Activated naive CD4-positive, alpha-beta T cell treated with anti-CD3 and anti-CD28 coated beads, Interleukin-2, amount 10 ng/mL, durations not matched to agents 7 days and 5 days (primary cell): ENCODE measurements at regions not wholly inside any gene's neighbourhood (a gene's known extent, or its start where the extent isn't known, plus 50 kb on each side); places are given as distances from the start of the nearest gene placed in this dataset.
"Not testable (repeated sequence)": the region's sequence is repeated elsewhere in the genome, so short reads cannot be mapped to it uniquely, and the experiment has no call there.

ENCODE experiments used
- CTCF ChIA-PET: fragments of 350-600 bp; sonication (Branson Sonifier 250); formaldehyde crosslinking; loops from one replicate; lab custom pipeline; 2021; ENCODE audit warnings: antibody characterized with exemption; lab: Charles Lee
- DNase-seq: peaks from one replicate; pipeline ENCODE4 v3.0.0-alpha.2; 2020
- H3K27ac Mint-ChIP-seq: one replicate; pipeline ENCODE4 v1.8.0; 2021; ENCODE audit warnings: mild to moderate bottlenecking, moderate library complexity, mixed read lengths
- H3K27me3 Mint-ChIP-seq: one replicate; pipeline ENCODE4 v1.8.0; 2021; ENCODE audit warnings: mild to moderate bottlenecking, mixed read lengths
- H3K36me3 Mint-ChIP-seq: one replicate; pipeline ENCODE4 v1.8.0; 2021; ENCODE audit warnings: mixed read lengths
- H3K4me1 Mint-ChIP-seq: one replicate; pipeline ENCODE4 v1.8.0; 2021; ENCODE audit warnings: mixed read lengths
- H3K4me3 Mint-ChIP-seq: one replicate; pipeline ENCODE4 v1.8.0; 2021; ENCODE audit warnings: mild to moderate bottlenecking, moderate library complexity, mixed read lengths
- H3K9me3 Mint-ChIP-seq: one replicate; pipeline ENCODE4 v1.8.0; 2021; ENCODE audit warnings: mixed read lengths

GRCh38 chr4:63105839-63106238 lies 1303.4 kb downstream of the TECRL start:
- DNase-seq: no peak
- no peaks in the 10 kb centered on the region for H3K27me3 Mint-ChIP-seq
- H3K4me3 Mint-ChIP-seq: no peak overlapping the region
- no peak overlapping the region for H3K27ac Mint-ChIP-seq
- peaks cover 17% of the 10 kb centered on the region for H3K9me3 Mint-ChIP-seq
- no peaks in the 10 kb centered on the region for H3K4me1 Mint-ChIP-seq
- CTCF ChIA-PET: no interaction called here
- no peaks in the 10 kb centered on the region for H3K36me3 Mint-ChIP-seq

- no peaks in the 10 kb centered on the region for H3K4me1 Mint-ChIP-seq
- H3K27me3 Mint-ChIP-seq: no peaks in the 10 kb centered on the region
- H3K9me3 Mint-ChIP-seq: peaks cover 4% of the 10 kb centered on the region
- H3K36me3 Mint-ChIP-seq: no peaks in the 10 kb centered on the region
- DNase-seq: no peak
- CTCF ChIA-PET: no interaction called here
- no peak overlapping the region for H3K4me3 Mint-ChIP-seq
- no peak overlapping the region for H3K27ac Mint-ChIP-seq
Observed at GRCh38 chr4:63090641-63091040, 1318.6 kb downstream of the TECRL start.

- Mint-ChIP-seq H3K27ac (no peak overlapping the region), H3K4me3 (no peak overlapping the region), H3K36me3 (no peaks in the 10 kb centered on the region), H3K9me3 (peaks cover 9% of the 10 kb centered on the region), H3K4me1 (no peaks in the 10 kb centered on the region), H3K27me3 (no peaks in the 10 kb centered on the region)
- no peak for DNase-seq
- CTCF ChIA-PET: no interaction called here
Observed at GRCh38 chr4:63085091-63085490, 1324.2 kb downstream of the TECRL start.

GRCh38 chr4:63080934-63081333 lies 1328.3 kb downstream of the TECRL start:
- H3K27ac Mint-ChIP-seq: no peak overlapping the region
- CTCF ChIA-PET: no interaction called here
- no peaks in the 10 kb centered on the region for H3K27me3 Mint-ChIP-seq
- H3K36me3 Mint-ChIP-seq: no peaks in the 10 kb centered on the region
- no peak overlapping the region for H3K4me3 Mint-ChIP-seq
- no peaks in the 10 kb centered on the region for H3K4me1 Mint-ChIP-seq
- DNase-seq: no peak
- H3K9me3 Mint-ChIP-seq: peaks cover 14% of the 10 kb centered on the region

GRCh38 chr4:63063760-63064159 lies 1345.5 kb downstream of the TECRL start:
- no peaks in the 10 kb centered on the region for H3K36me3 Mint-ChIP-seq
- no peak overlapping the region for H3K27ac Mint-ChIP-seq
- H3K4me1 Mint-ChIP-seq: no peaks in the 10 kb centered on the region
- DNase-seq: no peak
- no peaks in the 10 kb centered on the region for H3K27me3 Mint-ChIP-seq
- H3K4me3 Mint-ChIP-seq: no peak overlapping the region
- peaks cover 22% of the 10 kb centered on the region for H3K9me3 Mint-ChIP-seq
- CTCF ChIA-PET: no interaction called here

- CTCF ChIA-PET, H3K27me3 Mint-ChIP-seq, H3K4me1 Mint-ChIP-seq, H3K4me3 Mint-ChIP-seq, H3K27ac Mint-ChIP-seq, H3K36me3 Mint-ChIP-seq, DNase-seq: not testable (repeated sequence)
- peaks cover 22% of the 10 kb centered on the region for H3K9me3 Mint-ChIP-seq
Observed at GRCh38 chr4:63062891-63063290, 1346.4 kb downstream of the TECRL start.

GRCh38 chr4:63049726-63050125 lies 1359.5 kb downstream of the TECRL start:
- no peaks in the 10 kb centered on the region for H3K36me3 Mint-ChIP-seq
- DNase-seq: no peak
- H3K4me3 Mint-ChIP-seq: no peak overlapping the region
- no peaks in the 10 kb centered on the region for H3K27me3 Mint-ChIP-seq
- CTCF ChIA-PET: no interaction called here
- H3K4me1 Mint-ChIP-seq: no peaks in the 10 kb centered on the region
- no peak overlapping the region for H3K27ac Mint-ChIP-seq
- peaks cover 9% of the 10 kb centered on the region for H3K9me3 Mint-ChIP-seq

GRCh38 chr4:63049278-63049677 lies 1360.0 kb downstream of the TECRL start:
- H3K4me3 Mint-ChIP-seq: no peak overlapping the region
- CTCF ChIA-PET: no interaction called here
- no peak for DNase-seq
- no peak overlapping the region for H3K27ac Mint-ChIP-seq
- H3K27me3 Mint-ChIP-seq: no peaks in the 10 kb centered on the region
- H3K9me3 Mint-ChIP-seq: peaks cover 9% of the 10 kb centered on the region
- no peaks in the 10 kb centered on the region for H3K4me1 Mint-ChIP-seq
- H3K36me3 Mint-ChIP-seq: no peaks in the 10 kb centered on the region

- CTCF ChIA-PET: no interaction called here
- Mint-ChIP-seq H3K4me3 (no peak overlapping the region), H3K27ac (no peak overlapping the region), H3K9me3 (no peaks in the 10 kb centered on the region), H3K4me1 (no peaks in the 10 kb centered on the region), H3K27me3 (no peaks in the 10 kb centered on the region), H3K36me3 (no peaks in the 10 kb centered on the region)
- DNase-seq: no peak
Observed at GRCh38 chr4:63036159-63036866, 1372.9 kb downstream of the TECRL start.

- no peaks in the 10 kb centered on the region for H3K27me3 Mint-ChIP-seq
- CTCF ChIA-PET: no interaction called here
- H3K27ac Mint-ChIP-seq: no peak overlapping the region
- no peaks in the 10 kb centered on the region for H3K4me1 Mint-ChIP-seq
- no peak overlapping the region for H3K4me3 Mint-ChIP-seq
- no peaks in the 10 kb centered on the region for H3K36me3 Mint-ChIP-seq
- no peak for DNase-seq
- peaks cover 3% of the 10 kb centered on the region for H3K9me3 Mint-ChIP-seq
Observed at GRCh38 chr4:63029380-63029779, 1379.9 kb downstream of the TECRL start.

GRCh38 chr4:63020661-63021060 lies 1388.6 kb downstream of the TECRL start:
- Mint-ChIP-seq H3K9me3 (peaks cover 8% of the 10 kb centered on the region), H3K27me3 (no peaks in the 10 kb centered on the region), H3K27ac (no peak overlapping the region), H3K4me1 (no peaks in the 10 kb centered on the region), H3K36me3 (no peaks in the 10 kb centered on the region), H3K4me3 (no peak overlapping the region)
- DNase-seq: no peak
- CTCF ChIA-PET: no interaction called here

GRCh38 chr4:63017300-63017699 lies 1392.0 kb downstream of the TECRL start:
- Mint-ChIP-seq H3K4me3 (no peak overlapping the region), H3K9me3 (peaks cover 6% of the 10 kb centered on the region), H3K27ac (no peak overlapping the region), H3K27me3 (no peaks in the 10 kb centered on the region), H3K4me1 (no peaks in the 10 kb centered on the region), H3K36me3 (no peaks in the 10 kb centered on the region)
- CTCF ChIA-PET: no interaction called here
- DNase-seq: no peak

GRCh38 chr4:62970846-62971245 lies 1438.4 kb downstream of the TECRL start:
- CTCF ChIA-PET: no interaction called here
- no peaks in the 10 kb centered on the region for H3K4me1 Mint-ChIP-seq
- H3K9me3 Mint-ChIP-seq: peaks cover 8% of the 10 kb centered on the region
- H3K27me3 Mint-ChIP-seq: no peaks in the 10 kb centered on the region
- H3K4me3 Mint-ChIP-seq: no peak overlapping the region
- DNase-seq: no peak
- H3K36me3 Mint-ChIP-seq: no peaks in the 10 kb centered on the region
- H3K27ac Mint-ChIP-seq: no peak overlapping the region

GRCh38 chr4:62960415-62960814 lies 1448.8 kb downstream of the TECRL start:
- no peaks in the 10 kb centered on the region for H3K4me1 Mint-ChIP-seq
- peaks cover 2% of the 10 kb centered on the region for H3K9me3 Mint-ChIP-seq
- no peaks in the 10 kb centered on the region for H3K36me3 Mint-ChIP-seq
- H3K4me3 Mint-ChIP-seq: no peak overlapping the region
- H3K27ac Mint-ChIP-seq: no peak overlapping the region
- DNase-seq: no peak
- no peaks in the 10 kb centered on the region for H3K27me3 Mint-ChIP-seq
- CTCF ChIA-PET: no interaction called here

- no peaks in the 10 kb centered on the region for H3K36me3 Mint-ChIP-seq
- H3K9me3 Mint-ChIP-seq: peaks cover 3% of the 10 kb centered on the region
- CTCF ChIA-PET: no interaction called here
- no peak overlapping the region for H3K27ac Mint-ChIP-seq
- no peaks in the 10 kb centered on the region for H3K27me3 Mint-ChIP-seq
- H3K4me1 Mint-ChIP-seq: no peaks in the 10 kb centered on the region
- no peak for DNase-seq
- H3K4me3 Mint-ChIP-seq: no peak overlapping the region
Observed at GRCh38 chr4:62953752-62954151, 1455.5 kb downstream of the TECRL start.

- Mint-ChIP-seq H3K4me1 (no peaks in the 10 kb centered on the region), H3K27me3 (no peaks in the 10 kb centered on the region), H3K27ac (no peak overlapping the region), H3K4me3 (no peak overlapping the region), H3K36me3 (no peaks in the 10 kb centered on the region), H3K9me3 (peaks cover 3% of the 10 kb centered on the region)
- no peak for DNase-seq
- CTCF ChIA-PET: no interaction called here
Observed at GRCh38 chr4:62952366-62952765, 1456.9 kb downstream of the TECRL start.
